ENCODE measurements at regions not wholly inside any gene's neighbourhood (a gene's known extent, or its start where the extent isn't known, plus 50 kb on each side); places are given as distances from the start of the nearest gene placed in this dataset.

GRCh38 chr7:66529883-66530610, 98.6 kb upstream of the KCTD7 start:
- no peaks in the 10 kb centered on the region for H3K9me3 Mint-ChIP-seq
- H3K4me3 Mint-ChIP-seq, result no peak overlapping the region
- H3K4me1 Mint-ChIP-seq (ENCODE audit: low read depth), result no peaks in the 10 kb centered on the region
- intact Hi-C loops (cut with micrococcal nuclease), result no loop called here
- TF ChIP-seq CTCF (IDR thresholded peaks at IDR 0.05), result no peak
- CTCF ChIA-PET, result no interaction called here
- DNase-seq, result no peak
- POLR2A ChIA-PET, result interaction anchor here (0.6 kb wide), 1 partner anchor 23 kb away, joined by 3 read pairs; no protein-coding TSS in a partner anchor
- H3K27ac Mint-ChIP-seq, result no peak overlapping the region
- no peaks in the 10 kb centered on the region for H3K27me3 Mint-ChIP-seq
- no peaks in the 10 kb centered on the region for H3K36me3 Mint-ChIP-seq (ENCODE audit: low read depth)
- no peak for ATAC-seq

- Mint-ChIP-seq H3K4me1 (ENCODE audit: low read depth) (no peaks in the 10 kb centered on the region), H3K27me3 (no peaks in the 10 kb centered on the region), H3K27ac (no peak overlapping the region), H3K9me3 (no peaks in the 10 kb centered on the region), H3K36me3 (ENCODE audit: low read depth) (no peaks in the 10 kb centered on the region), H3K4me3 (no peak overlapping the region)
- ATAC-seq, result no peak
- intact Hi-C loops (cut with micrococcal nuclease), result no loop called here
- no peak for TF ChIP-seq CTCF (IDR thresholded peaks at IDR 0.05)
- ChIA-PET CTCF (no interaction called here), POLR2A (interaction anchor here (0.6 kb wide), 1 partner anchor 23 kb away, joined by 3 read pairs; no protein-coding TSS in a partner anchor)
- DNase-seq, result no peak
These were observed 93.0 kb upstream of the KCTD7 start for GRCh38 chr7:66535414-66536329.

- Mint-ChIP-seq H3K36me3 (ENCODE audit: low read depth) (no peaks in the 10 kb centered on the region), H3K27me3 (no peaks in the 10 kb centered on the region), H3K4me3 (no peak overlapping the region), H3K4me1 (ENCODE audit: low read depth) (no peaks in the 10 kb centered on the region), H3K27ac (no peak overlapping the region), H3K9me3 (no peaks in the 10 kb centered on the region)
- DNase-seq (no peak), ATAC-seq (no peak)
- POLR2A ChIA-PET, result no interaction called here
- TF ChIP-seq CTCF (IDR thresholded peaks at IDR 0.05), result no peak
- intact Hi-C loops (cut with micrococcal nuclease), result no loop called here
- CTCF ChIA-PET, result interaction anchor here (1.7 kb wide), 1 partner anchor 20 kb away, joined by 4 read pairs; no protein-coding TSS in a partner anchor
These were observed 91.3 kb upstream of the KCTD7 start for GRCh38 chr7:66537380-66537779.

GRCh38 chr7:66537876-66538275, 90.8 kb upstream of the KCTD7 start:
- H3K4me3 Mint-ChIP-seq, result no peak overlapping the region
- no peak for TF ChIP-seq CTCF (IDR thresholded peaks at IDR 0.05)
- no peak for DNase-seq
- ChIA-PET CTCF (interaction anchor here (1.7 kb wide), 1 partner anchor 20 kb away, joined by 4 read pairs; no protein-coding TSS in a partner anchor), POLR2A (interaction anchor here (0.8 kb wide), 1 partner anchor 17 kb away, joined by 3 read pairs; no protein-coding TSS in a partner anchor)
- no peaks in the 10 kb centered on the region for H3K4me1 Mint-ChIP-seq (ENCODE audit: low read depth)
- no peak overlapping the region for H3K27ac Mint-ChIP-seq
- no peaks in the 10 kb centered on the region for H3K36me3 Mint-ChIP-seq (ENCODE audit: low read depth)
- no peak for ATAC-seq
- H3K9me3 Mint-ChIP-seq, result no peaks in the 10 kb centered on the region
- no peaks in the 10 kb centered on the region for H3K27me3 Mint-ChIP-seq
- intact Hi-C loops (cut with micrococcal nuclease), result no loop called here

- Mint-ChIP-seq H3K4me3 (no peak overlapping the region), H3K27me3 (no peaks in the 10 kb centered on the region), H3K4me1 (ENCODE audit: low read depth) (no peaks in the 10 kb centered on the region), H3K27ac (no peak overlapping the region), H3K36me3 (ENCODE audit: low read depth) (no peaks in the 10 kb centered on the region), H3K9me3 (no peaks in the 10 kb centered on the region)
- DNase-seq, result no peak
- no peak for TF ChIP-seq CTCF (IDR thresholded peaks at IDR 0.05)
- ChIA-PET POLR2A (no interaction called here), CTCF (no interaction called here)
- intact Hi-C loops (cut with micrococcal nuclease), result no loop called here
- ATAC-seq, result no peak
These were observed 89.4 kb upstream of the KCTD7 start for GRCh38 chr7:66539264-66539623.

All from activated CD8-positive, alpha-beta T cell treated with anti-CD3 and anti-CD28 coated beads for 36 hours (primary cell).